Lower lobe of right lung (tissue), 2 donors: ENCODE measurements at regions not wholly inside any gene's neighbourhood (a gene's known extent, or its start where the extent isn't known, plus 50 kb on each side); places are given as distances from the start of the nearest gene placed in this dataset.

Experiments
- ATAC-seq, 2 donors: fragments of 200-7000 bp; cut with Tn5 transposase; one replicate each; pipeline ENCODE4 v1.9.1; 2020 to 2022; ENCODE audit warnings: mild to moderate bottlenecking in 2 of 2, moderate library complexity in 2 of 2
- DNase-seq: peaks from one replicate; pipeline ENCODE4 v3.0.0-alpha.2; 2020
- H3K27ac ChIP-seq: fragments of 200-600 bp; one replicate; pipeline ENCODE4 v1.8.0; 2022
- H3K27me3 ChIP-seq: fragments of 200-600 bp; one replicate; pipeline ENCODE4 v1.8.0; 2022; ENCODE audit warnings: low read depth
- H3K36me3 ChIP-seq: fragments of 200-600 bp; one replicate; pipeline ENCODE4 v1.8.0; 2022; ENCODE audit warnings: mild to moderate bottlenecking
- H3K4me1 ChIP-seq: fragments of 200-600 bp; one replicate; pipeline ENCODE4 v1.8.0; 2022
- H3K4me3 ChIP-seq: fragments of 200-600 bp; one replicate; pipeline ENCODE4 v1.8.0; 2022; ENCODE audit warnings: mild to moderate bottlenecking
- H3K9me3 ChIP-seq: fragments of 200-600 bp; one replicate; pipeline ENCODE4 v1.8.0; 2022
- intact Hi-C: fragments of 100-400 bp; cut with DNase I; formaldehyde crosslinking; loops from one replicate; pipeline ENCODE4 v1.11.0; 2022
- TF ChIP-seq, protein P1 (sequence below): fragments of 200-600 bp; IDR thresholded peaks from one replicate; pipeline ENCODE4 v1.8.0; 2022; ENCODE audit warnings: antibody characterized with exemption, mild to moderate bottlenecking
- donor health status: DM: no; HTN: yes; CAD: no; lungs with severe emphysema.

DNA sequence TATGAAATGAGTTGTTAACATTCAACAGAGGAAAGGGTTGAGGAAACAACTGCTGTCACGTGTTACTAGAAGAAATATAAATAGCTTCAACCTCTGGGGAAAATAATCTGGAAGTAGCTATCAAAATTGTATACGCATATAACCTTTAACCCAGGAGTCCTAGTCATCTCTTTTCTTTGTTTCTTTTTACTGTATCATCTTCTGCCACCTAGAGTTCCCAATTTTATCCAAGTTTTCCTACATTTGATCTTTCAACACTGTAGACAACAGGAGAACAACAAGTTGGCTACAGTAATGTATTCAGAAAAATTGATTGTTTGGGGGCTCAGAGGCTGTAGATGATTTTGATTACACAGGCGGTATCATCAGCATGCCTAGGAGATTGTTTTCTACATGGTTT lies 453.7 kb downstream of the FSCB start:
- Histone ChIP-seq H3K36me3 (no peaks in the 10 kb centered on the region), H3K9me3 (no peaks in the 10 kb centered on the region), H3K27me3 (no peaks in the 10 kb centered on the region), H3K4me3 (no peak overlapping the region), H3K27ac (no peak overlapping the region), H3K4me1 (no peaks in the 10 kb centered on the region)
- ATAC-seq = no peak
- intact Hi-C loops = no loop called here
- no peak for DNase-seq
- TF ChIP-seq, protein P1, sequence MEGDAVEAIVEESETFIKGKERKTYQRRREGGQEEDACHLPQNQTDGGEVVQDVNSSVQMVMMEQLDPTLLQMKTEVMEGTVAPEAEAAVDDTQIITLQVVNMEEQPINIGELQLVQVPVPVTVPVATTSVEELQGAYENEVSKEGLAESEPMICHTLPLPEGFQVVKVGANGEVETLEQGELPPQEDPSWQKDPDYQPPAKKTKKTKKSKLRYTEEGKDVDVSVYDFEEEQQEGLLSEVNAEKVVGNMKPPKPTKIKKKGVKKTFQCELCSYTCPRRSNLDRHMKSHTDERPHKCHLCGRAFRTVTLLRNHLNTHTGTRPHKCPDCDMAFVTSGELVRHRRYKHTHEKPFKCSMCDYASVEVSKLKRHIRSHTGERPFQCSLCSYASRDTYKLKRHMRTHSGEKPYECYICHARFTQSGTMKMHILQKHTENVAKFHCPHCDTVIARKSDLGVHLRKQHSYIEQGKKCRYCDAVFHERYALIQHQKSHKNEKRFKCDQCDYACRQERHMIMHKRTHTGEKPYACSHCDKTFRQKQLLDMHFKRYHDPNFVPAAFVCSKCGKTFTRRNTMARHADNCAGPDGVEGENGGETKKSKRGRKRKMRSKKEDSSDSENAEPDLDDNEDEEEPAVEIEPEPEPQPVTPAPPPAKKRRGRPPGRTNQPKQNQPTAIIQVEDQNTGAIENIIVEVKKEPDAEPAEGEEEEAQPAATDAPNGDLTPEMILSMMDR = no peak

DNA sequence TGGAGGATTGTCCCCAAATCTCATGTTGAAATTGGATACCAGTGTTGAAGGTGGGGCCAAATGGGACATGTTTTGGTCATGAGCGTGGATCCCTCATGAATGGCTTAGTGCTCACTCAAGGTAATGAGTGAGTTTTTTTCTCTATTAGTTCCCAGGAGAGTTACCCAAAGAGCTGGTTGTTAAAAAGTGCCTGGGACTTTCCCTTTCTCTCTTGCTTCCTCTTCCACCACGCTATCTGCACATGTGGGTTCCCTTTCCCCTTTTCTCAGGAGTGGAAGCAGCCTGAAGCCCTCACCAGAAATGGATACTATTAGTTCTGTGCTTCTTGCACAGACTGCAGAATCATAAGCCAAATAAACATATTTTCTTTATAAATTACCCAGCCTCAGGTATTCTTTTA lies 465.4 kb downstream of the FSCB start:
- TF ChIP-seq, protein P1 = no peak
- Histone ChIP-seq H3K9me3 (no peaks in the 10 kb centered on the region), H3K27me3 (no peaks in the 10 kb centered on the region), H3K4me1 (no peaks in the 10 kb centered on the region), H3K36me3 (no peaks in the 10 kb centered on the region), H3K27ac (no peak overlapping the region), H3K4me3 (no peak overlapping the region)
- intact Hi-C loops = no loop called here
- ATAC-seq = no peak
- DNase-seq = no peak

DNA sequence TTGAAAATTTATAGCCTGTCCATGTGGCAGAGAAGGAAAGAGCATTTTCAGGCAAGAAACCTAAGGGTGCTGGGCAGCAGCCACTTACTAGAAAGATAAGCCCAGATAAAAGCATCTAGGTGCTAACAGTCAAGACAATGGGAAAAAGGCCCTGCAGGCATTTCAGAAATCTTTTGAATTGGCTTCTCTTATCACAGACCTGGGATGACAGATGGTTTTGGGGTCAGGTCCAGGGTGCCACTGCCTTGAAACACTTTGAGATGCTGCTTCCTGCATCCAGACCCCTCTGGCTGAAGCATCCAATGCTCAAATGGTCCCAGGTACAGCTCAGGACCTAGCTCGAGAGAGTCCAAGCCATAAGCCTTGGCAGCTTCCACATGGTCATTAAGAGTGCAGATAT lies 466.5 kb downstream of the FSCB start:
- DNase-seq (no peak), ATAC-seq (no peak)
- intact Hi-C loops = no loop called here
- no peaks in the 10 kb centered on the region for H3K9me3 ChIP-seq
- no peaks in the 10 kb centered on the region for H3K4me1 ChIP-seq
- TF ChIP-seq, protein P1 = no peak
- H3K4me3 ChIP-seq = no peak overlapping the region
- H3K36me3 ChIP-seq = no peaks in the 10 kb centered on the region
- H3K27me3 ChIP-seq = no peaks in the 10 kb centered on the region
- H3K27ac ChIP-seq = no peak overlapping the region

DNA sequence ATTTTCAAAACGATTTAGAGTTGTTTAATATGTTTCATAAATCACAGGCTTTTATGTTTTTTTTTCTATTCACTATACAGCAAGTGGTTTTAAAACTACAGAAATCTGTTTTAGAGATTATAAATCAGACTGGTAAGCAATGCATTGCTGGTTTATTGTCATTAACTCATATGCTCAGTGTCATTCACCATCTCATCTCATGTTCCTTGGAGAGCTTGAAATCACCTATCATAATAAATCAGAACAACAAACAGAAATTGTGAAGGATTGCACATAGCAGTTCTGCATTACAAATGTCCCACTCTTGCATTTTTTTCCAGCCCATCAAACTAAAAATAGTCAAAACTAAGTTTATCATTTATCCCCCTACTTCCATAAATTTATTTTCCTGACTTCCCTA lies 470.8 kb downstream of the FSCB start:
- TF ChIP-seq, protein P1 = no peak
- H3K9me3 ChIP-seq = no peaks in the 10 kb centered on the region
- no peak for ATAC-seq
- H3K4me3 ChIP-seq = no peak overlapping the region
- no peaks in the 10 kb centered on the region for H3K27me3 ChIP-seq
- no peaks in the 10 kb centered on the region for H3K36me3 ChIP-seq
- H3K4me1 ChIP-seq = no peaks in the 10 kb centered on the region
- H3K27ac ChIP-seq = no peak overlapping the region
- intact Hi-C loops = no loop called here
- DNase-seq = no peak

DNA sequence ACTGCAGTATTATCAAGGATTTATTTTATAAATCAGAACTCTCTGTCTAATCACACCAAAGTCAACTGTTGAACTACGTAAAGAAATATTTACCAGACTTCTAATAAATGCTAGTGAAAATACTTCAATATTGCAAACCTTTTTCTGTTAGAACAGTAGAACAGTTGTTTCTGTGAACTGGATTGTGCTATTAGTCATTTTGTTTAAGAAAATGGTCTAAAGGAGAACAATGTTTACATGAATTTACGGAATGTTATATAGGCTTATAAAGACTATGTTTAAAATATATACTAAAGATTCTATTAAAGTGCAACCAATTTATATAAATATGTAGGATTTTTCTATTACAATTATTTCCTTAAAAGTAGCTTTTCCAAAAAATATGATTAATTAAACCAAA lies 471.4 kb downstream of the FSCB start:
- no peaks in the 10 kb centered on the region for H3K4me1 ChIP-seq
- TF ChIP-seq, protein P1 = no peak
- H3K4me3 ChIP-seq = no peak overlapping the region
- DNase-seq (no peak), ATAC-seq (no peak)
- no peaks in the 10 kb centered on the region for H3K27me3 ChIP-seq
- no peak overlapping the region for H3K27ac ChIP-seq
- intact Hi-C loops = no loop called here
- H3K36me3 ChIP-seq = no peaks in the 10 kb centered on the region
- H3K9me3 ChIP-seq = no peaks in the 10 kb centered on the region

DNA sequence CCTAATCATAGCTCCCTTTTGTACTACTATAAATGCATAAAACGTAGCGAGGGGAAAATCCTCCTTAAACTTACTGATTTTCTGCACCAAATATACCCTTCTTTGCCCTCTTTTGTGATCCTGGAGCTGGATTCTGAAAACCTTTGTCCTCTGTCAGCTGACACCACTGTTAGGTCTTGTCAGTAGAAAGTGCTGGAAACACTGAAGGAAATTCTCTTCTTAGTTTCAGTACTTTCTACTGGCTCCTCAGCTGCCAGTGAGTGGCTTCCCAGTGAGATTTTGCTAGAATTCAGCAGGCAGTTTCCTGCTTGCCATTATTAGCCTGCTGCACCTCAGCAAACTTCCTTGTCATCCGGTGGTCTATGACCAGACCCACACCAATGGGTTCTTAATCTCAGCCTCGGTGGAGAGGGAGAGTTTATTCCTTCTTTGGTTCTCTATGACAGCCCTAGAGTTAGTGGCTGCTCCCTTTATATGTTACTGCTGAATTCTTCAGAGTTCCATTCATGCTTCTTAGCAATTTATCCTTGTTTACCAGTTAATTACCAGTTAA lies 476.2 kb downstream of the FSCB start:
- intact Hi-C loops = no loop called here
- H3K9me3 ChIP-seq = no peaks in the 10 kb centered on the region
- TF ChIP-seq, protein P1 = no peak
- ATAC-seq (no peak), DNase-seq (no peak)
- H3K36me3 ChIP-seq = no peaks in the 10 kb centered on the region
- H3K4me1 ChIP-seq = no peaks in the 10 kb centered on the region
- H3K27ac ChIP-seq = no peak overlapping the region
- H3K4me3 ChIP-seq = no peak overlapping the region
- H3K27me3 ChIP-seq = no peaks in the 10 kb centered on the region
